Sigmoid colon (tissue), 4 donors: ENCODE measurements at regions not wholly inside any gene's neighbourhood (a gene's known extent, or its start where the extent isn't known, plus 50 kb on each side); places are given as distances from the start of the nearest gene placed in this dataset.

ENCODE experiments used
- CTCF ChIP-seq, 4 experiments: fragments of 450-650 bp in 3 of 4; fragments of 200-600 bp in 1 of 4; IDR thresholded peaks; one replicate each; pipeline ENCODE4 v1.5.1; 2016 to 2019; ENCODE audit warnings: antibody characterized with exemption in 4 of 4, mild to moderate bottlenecking in 3 of 4, moderate library complexity in 2 of 4
- EP300 ChIP-seq, 4 donors: sonication (generic); formaldehyde crosslinking; IDR thresholded peaks; one replicate each; pipeline ENCODE4 v1.6.1; 2017; ENCODE audit warnings: antibody characterized with exemption in 4 of 4
- POLR2A ChIP-seq, 2 donors: fragments of 450-650 bp; IDR thresholded peaks; one replicate each; pipeline ENCODE4 v1.6.1; 2016; ENCODE audit warnings: antibody characterized with exemption in 2 of 2, mild to moderate bottlenecking in 2 of 2, moderate library complexity in 2 of 2
- POLR2AphosphoS5 ChIP-seq, 4 donors: sonication (generic); formaldehyde crosslinking; IDR thresholded peaks; one replicate each; pipeline ENCODE4 v1.6.1; 2017; ENCODE audit warnings: antibody characterized with exemption in 4 of 4

GRCh38 chr14:89565607-89566006 is 148.6 kb upstream of the FOXN3 start:
- TF ChIP-seq CTCF (IDR thresholded peaks at IDR 0.05), result no peak
- no peak for TF ChIP-seq POLR2AphosphoS5 (IDR thresholded peaks at IDR 0.05)
- TF ChIP-seq EP300 (IDR thresholded peaks at IDR 0.05), result no peak
- TF ChIP-seq POLR2A (IDR thresholded peaks at IDR 0.05), result no peak
